ENCODE measurements at regions not wholly inside any gene's neighbourhood (a gene's known extent, or its start where the extent isn't known, plus 50 kb on each side); places are given as distances from the start of the nearest gene placed in this dataset.
"Not testable (repeated sequence)": the region's sequence is repeated elsewhere in the genome, so short reads cannot be mapped to it uniquely, and the experiment has no call there.

DNA sequence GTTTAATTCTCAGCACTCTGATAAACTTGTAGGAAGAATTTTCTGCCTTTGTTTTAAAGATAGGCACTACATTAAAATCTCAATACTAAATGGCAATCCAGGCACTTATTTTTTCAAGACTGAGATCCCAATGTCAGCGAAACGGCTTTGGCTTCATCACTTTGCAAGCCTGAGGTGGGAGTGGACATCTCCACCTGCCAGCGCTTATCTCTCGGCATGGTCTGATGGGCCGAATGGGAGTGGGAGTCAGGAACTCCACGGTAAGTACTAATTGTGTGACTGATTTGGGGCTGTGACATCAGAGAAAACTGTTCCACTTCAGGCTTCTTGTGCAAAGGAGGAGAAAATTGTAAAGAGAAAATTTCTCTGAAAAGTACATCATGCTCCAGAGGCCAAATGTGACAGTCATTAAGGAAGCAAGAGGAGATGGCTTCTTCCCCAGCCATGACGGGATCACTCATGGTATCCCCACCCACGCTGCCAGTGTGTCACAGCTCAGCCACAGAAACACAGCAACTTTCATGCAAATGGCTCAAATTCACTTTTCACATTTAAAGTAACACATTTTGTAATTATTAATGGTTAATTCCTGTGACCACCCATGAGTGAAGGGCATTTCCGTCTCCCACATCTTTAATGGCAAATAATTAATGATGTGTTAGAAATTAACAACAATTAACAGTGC lies 385.5 kb upstream of the HNRNPA3 start:
- DNase-seq, result peak; percentile 31

- DNase-seq, result no peak
Measured at GRCh38 chr2:176830362-176830761, 382.2 kb upstream of the HNRNPA3 start.

- no peak for DNase-seq
Measured at GRCh38 chr2:176832086-176832485, 380.5 kb upstream of the HNRNPA3 start.

DNA sequence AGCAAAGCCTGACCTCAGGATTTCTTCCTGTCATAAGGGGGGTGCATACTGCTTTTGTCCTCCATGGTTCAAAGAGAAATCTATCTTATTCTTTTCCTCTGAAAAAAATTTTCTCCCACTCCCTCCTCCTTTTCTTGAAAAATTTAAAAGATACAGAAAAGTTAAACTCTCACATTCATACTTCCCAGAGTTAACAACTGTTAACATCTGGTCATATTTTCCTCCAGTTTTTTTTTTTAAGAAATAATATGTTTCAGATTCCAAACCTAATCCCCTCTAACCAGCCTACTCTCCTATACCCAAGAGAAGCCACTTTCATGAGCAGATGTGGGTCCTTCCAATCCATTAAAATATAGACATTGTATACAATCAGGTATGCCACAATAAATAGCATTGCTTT lies 378.9 kb upstream of the HNRNPA3 start:
- no peak for DNase-seq

GRCh38 chr2:176834226-176834625 lies 378.4 kb upstream of the HNRNPA3 start:
- DNase-seq, result no peak

DNA sequence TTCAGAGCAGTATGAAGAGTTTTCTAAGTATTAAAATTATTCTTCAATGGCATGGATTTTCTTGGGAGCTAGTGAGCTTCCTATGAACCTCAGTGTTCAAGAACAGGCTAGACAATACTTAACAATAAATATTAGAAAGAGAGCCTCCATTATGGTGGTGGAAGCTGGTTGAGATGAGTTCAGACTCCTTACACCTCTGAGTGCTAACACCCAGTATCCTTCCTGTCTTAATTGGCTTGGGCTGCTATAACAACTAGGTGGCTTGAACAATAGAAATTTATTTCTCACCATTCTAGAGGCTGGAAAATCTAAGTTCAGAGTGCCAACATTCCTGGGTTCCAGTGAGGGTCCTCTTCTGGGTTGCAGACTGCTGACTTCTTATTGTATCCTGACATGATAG lies 369.4 kb upstream of the HNRNPA3 start:
- DNase-seq, result no peak

- no peak for DNase-seq
Measured at GRCh38 chr2:176844461-176844860, 368.1 kb upstream of the HNRNPA3 start.

GRCh38 chr2:176845718-176846117 lies 366.9 kb upstream of the HNRNPA3 start:
- no peak for DNase-seq

DNA sequence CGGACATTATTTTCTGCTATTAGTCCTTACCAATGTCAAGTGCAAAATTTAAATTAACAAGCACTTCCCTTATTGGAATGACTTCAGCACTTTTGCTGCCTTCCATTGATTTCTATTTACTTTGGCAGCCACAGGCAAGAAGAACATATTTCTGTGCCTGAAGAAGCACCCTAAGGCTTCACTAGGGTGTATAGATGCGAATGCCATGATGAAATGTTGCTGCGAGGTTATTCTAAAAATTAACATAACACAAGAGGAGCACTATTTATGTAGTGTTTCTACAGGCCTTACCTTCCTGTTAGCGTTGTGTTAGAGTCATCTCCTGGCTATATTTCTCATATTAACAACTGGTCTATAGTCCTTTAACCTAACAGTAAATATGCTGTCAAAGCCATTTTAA lies 365.0 kb upstream of the HNRNPA3 start:
- no peak for DNase-seq

GRCh38 chr2:176848844-176849243 lies 363.8 kb upstream of the HNRNPA3 start:
- DNase-seq, result no peak

DNA sequence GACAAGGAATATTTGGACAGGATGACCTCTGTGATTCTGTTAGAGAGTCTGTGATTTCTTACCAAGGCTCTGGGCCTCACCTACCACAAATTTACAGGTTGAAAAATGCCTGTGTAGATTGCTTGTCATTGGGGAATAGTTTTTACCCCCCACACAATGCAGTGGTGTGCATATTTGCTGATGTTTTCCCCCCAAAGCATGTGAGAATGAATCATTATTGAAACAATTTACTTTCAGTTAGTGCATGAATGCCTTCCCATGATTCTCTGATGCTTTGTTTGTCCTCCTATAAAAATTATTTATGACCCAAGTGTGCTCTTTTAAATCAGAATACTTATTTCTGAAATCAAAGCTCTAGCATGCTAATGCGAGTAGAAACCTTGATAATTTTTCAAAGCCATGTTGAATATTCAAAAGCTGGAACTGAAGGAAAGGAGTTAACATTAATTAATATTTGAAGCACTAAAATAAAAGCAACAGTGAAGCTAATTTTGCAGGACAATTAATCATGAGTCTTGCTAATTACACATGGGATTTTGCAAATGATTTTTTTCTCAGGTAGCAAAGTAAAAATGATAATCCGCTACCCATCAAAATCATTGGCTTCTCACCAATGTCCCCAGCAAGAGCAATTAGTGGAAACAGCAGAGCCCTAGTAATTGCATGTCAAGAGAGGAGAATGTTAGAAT lies 361.2 kb upstream of the HNRNPA3 start:
- DNase-seq, result no peak

DNA sequence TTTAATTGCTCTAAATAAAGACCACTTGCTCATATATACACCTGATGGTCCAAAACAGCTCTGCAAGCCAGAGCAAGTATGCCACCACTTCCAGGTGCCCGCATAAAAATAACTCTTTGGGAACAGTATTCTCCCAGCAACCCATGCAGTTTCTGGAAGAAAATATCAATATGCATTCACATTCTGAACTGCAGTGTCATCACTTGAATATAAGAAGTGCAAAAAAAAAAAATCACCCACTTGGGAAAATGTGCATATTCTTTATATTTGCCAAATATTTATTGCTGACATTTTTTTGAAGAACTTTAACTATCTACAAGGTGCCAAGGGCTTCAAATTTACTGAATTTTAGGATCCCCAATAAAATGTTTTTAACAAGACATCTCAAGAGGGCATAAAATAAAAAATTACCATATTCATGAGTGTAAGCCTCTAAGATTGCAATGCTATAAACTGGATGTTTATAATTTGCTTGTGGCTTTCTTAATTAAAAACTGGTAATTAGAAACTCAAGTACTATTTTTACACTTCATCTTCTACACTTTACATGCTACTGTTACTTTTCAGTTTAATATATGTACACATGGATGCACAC lies 360.6 kb upstream of the HNRNPA3 start:
- no peak for DNase-seq

- DNase-seq, result no peak
Measured at GRCh38 chr2:176852667-176853066, 359.9 kb upstream of the HNRNPA3 start.

GRCh38 chr2:176854062-176854461 lies 358.5 kb upstream of the HNRNPA3 start:
- DNase-seq, result no peak

GRCh38 chr2:176854878-176855277 lies 357.7 kb upstream of the HNRNPA3 start:
- no peak for DNase-seq

DNA sequence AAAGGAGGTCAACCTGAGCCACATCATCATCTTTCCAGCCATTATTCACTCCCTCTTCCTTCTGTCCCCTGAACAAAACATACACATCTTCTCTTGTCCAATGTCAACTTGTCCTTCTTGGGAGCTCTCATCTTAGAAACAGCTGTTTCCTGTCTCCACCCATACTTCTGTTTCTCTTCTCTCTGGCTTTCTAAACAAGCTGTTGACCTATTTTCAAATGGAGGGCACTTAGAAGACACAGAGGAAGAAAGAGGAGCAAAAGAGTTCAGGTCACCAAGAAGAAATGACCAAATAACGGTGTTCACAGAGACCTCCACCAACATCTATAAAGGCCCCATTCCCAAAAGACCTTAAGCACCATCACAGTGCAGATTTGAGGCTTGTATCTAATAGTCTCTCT lies 355.9 kb upstream of the HNRNPA3 start:
- DNase-seq, result no peak

- DNase-seq, result no peak
Measured at GRCh38 chr2:176865336-176865735, 347.3 kb upstream of the HNRNPA3 start.

GRCh38 chr2:176872406-176872805 lies 340.2 kb upstream of the HNRNPA3 start:
- DNase-seq, result no peak

GRCh38 chr2:176873403-176873802 lies 339.2 kb upstream of the HNRNPA3 start:
- DNase-seq, result no peak

GRCh38 chr2:176876493-176877103 lies 336.0 kb upstream of the HNRNPA3 start:
- DNase-seq, result no peak

- DNase-seq, result no peak
Measured at GRCh38 chr2:176879426-176879995, 333.1 kb upstream of the HNRNPA3 start.

GRCh38 chr2:176882045-176882444 lies 330.5 kb upstream of the HNRNPA3 start:
- DNase-seq, result not testable (repeated sequence)

DNA sequence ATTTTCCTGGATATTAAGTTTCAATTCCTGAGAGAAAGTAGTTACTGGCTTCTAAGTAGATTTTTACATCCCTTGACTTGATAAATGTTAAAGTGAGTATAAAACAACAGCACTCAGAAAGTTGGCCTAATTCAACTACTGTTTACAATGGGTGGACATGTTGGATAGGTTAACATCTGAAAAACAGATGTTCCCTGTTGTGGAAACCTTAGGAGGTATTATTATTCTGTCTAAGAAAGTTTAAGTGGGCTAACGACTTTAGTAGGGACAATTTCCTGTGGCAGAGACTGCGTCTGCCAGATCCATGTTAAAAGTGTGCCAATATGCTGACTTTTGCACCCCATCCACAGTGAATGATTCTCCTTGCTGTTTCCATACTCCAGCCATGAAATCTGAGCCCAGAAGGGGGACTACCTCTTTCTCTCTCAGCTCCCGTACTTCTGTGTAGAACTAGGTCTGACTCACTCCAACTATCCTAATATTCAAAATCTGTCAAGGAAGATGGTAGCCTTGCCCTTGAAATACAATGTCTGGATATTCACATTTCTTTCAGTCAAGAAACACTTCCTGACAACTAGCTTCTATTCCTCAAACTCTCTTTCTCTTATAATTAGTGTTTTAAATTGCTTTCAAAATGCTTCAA lies 327.5 kb upstream of the HNRNPA3 start:
- no peak for DNase-seq

All from activated naive CD4-positive, alpha-beta T cell treated with anti-CD3 and anti-CD28 coated beads, Interleukin-2, amount 50 U/mL, for 16 hours (primary cell).